Sigmoid colon (tissue), 4 donors: ENCODE measurements at regions not wholly inside any gene's neighbourhood (a gene's known extent, or its start where the extent isn't known, plus 50 kb on each side); places are given as distances from the start of the nearest gene placed in this dataset.

Experiments used
- POLR2A ChIP-seq, 2 donors: fragments of 450-650 bp; IDR thresholded peaks; one replicate each; pipeline ENCODE4 v1.6.1; 2016; ENCODE audit warnings: antibody characterized with exemption in 2 of 2, mild to moderate bottlenecking in 2 of 2, moderate library complexity in 2 of 2
- POLR2AphosphoS5 ChIP-seq, 4 donors: sonication (generic); formaldehyde crosslinking; IDR thresholded peaks; one replicate each; pipeline ENCODE4 v1.6.1; 2017; ENCODE audit warnings: antibody characterized with exemption in 4 of 4
- TF ChIP-seq, protein P1 (sequence below), 4 experiments: fragments of 450-650 bp in 3 of 4; fragments of 200-600 bp in 1 of 4; IDR thresholded peaks; one replicate each; pipeline ENCODE4 v1.5.1; 2016 to 2019; ENCODE audit warnings: antibody characterized with exemption in 4 of 4, mild to moderate bottlenecking in 3 of 4, moderate library complexity in 2 of 4

DNA sequence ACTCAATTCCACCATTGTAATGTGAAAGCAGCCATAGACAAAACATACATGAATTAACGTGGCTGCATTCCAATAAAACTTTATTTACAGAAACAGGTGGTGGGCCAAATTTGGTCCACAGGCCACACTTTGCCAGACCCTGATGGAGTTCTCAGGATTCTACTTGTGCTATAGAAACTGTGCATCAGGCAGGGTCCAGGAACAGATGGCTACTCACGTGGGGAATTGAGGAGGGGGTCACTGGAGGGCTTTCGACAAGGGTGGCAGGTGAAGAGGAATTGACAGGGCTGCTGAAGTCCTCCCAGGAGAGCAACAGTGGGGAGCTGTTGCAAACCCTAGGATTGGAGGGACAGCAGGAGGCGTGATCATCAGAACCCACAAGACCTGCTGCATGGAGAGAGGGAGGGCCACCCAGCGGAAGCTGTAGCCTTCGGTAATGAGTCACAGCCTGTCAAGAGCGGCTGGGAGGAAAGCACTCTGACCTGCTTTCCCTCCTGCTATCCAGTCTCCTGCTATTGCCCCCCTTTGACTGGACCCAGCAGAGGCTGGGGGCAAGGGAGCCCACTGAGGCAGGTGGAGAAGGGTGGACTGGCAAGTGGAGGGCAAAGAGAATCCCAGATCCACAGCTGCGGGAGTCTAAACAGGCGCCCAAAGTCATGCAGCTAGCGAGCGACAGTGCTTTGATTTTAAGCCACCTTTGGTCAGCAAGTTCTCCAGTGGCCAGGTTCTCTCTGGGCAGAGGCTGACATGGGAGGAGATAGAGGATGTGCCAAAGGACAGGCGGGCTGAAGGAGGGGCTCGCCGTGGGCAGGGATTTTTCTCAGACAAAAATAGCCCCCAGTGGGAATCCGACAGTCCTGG, 138.3 kb upstream of the SMIM23 start:
- TF ChIP-seq, protein P1, sequence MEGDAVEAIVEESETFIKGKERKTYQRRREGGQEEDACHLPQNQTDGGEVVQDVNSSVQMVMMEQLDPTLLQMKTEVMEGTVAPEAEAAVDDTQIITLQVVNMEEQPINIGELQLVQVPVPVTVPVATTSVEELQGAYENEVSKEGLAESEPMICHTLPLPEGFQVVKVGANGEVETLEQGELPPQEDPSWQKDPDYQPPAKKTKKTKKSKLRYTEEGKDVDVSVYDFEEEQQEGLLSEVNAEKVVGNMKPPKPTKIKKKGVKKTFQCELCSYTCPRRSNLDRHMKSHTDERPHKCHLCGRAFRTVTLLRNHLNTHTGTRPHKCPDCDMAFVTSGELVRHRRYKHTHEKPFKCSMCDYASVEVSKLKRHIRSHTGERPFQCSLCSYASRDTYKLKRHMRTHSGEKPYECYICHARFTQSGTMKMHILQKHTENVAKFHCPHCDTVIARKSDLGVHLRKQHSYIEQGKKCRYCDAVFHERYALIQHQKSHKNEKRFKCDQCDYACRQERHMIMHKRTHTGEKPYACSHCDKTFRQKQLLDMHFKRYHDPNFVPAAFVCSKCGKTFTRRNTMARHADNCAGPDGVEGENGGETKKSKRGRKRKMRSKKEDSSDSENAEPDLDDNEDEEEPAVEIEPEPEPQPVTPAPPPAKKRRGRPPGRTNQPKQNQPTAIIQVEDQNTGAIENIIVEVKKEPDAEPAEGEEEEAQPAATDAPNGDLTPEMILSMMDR (IDR thresholded peaks at IDR 0.05) = no peak
- TF ChIP-seq POLR2AphosphoS5 (IDR thresholded peaks at IDR 0.05) = no peak
- no peak for TF ChIP-seq POLR2A (IDR thresholded peaks at IDR 0.05)
